ENCODE measurements at regions not wholly inside any gene's neighbourhood (a gene's known extent, or its start where the extent isn't known, plus 50 kb on each side); places are given as distances from the start of the nearest gene placed in this dataset.

DNA sequence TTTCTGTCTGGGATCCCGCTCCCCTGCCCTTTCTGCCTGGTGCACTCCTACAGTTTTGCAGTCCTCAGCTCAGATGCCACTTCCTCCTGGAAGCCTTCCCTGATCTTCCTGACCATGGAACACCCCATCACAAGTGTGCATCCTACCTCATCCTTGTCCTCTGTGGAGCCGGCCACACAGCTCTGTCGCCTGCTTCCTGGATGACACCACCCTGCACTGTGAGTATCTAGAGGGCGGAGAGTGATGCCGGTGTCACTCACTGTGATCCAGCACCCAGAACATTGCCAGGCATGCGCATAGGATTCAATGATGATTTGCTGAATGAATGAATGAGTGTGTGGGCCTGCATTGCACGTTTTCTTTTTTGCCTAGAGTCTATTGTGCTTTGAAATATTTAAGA lies 529.9 kb downstream of the TCERG1L start:
- no peak for TF ChIP-seq POLR2A (IDR thresholded peaks at IDR 0.05)
- TF ChIP-seq, protein P1, sequence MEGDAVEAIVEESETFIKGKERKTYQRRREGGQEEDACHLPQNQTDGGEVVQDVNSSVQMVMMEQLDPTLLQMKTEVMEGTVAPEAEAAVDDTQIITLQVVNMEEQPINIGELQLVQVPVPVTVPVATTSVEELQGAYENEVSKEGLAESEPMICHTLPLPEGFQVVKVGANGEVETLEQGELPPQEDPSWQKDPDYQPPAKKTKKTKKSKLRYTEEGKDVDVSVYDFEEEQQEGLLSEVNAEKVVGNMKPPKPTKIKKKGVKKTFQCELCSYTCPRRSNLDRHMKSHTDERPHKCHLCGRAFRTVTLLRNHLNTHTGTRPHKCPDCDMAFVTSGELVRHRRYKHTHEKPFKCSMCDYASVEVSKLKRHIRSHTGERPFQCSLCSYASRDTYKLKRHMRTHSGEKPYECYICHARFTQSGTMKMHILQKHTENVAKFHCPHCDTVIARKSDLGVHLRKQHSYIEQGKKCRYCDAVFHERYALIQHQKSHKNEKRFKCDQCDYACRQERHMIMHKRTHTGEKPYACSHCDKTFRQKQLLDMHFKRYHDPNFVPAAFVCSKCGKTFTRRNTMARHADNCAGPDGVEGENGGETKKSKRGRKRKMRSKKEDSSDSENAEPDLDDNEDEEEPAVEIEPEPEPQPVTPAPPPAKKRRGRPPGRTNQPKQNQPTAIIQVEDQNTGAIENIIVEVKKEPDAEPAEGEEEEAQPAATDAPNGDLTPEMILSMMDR (IDR thresholded peaks at IDR 0.05), result no peak
